Activated naive CD8-positive, alpha-beta T cell treated with anti-CD3 and anti-CD28 coated beads, Interleukin-2, amount 10 ng/mL, durations not matched to agents 7 days and 5 days (primary cell): ENCODE measurements at regions not wholly inside any gene's neighbourhood (a gene's known extent, or its start where the extent isn't known, plus 50 kb on each side); places are given as distances from the start of the nearest gene placed in this dataset.

ENCODE experiments used
- ATAC-seq: fragments of 150-1000 bp; cut with Tn5 transposase; one replicate; pipeline ENCODE4 v1.10.0; 2021; ENCODE audit warnings: low read depth, moderate library complexity
- POLR2A ChIA-PET: fragments of 350-600 bp; sonication (Branson Sonifier 250); formaldehyde crosslinking; loops from one replicate; lab custom pipeline; 2021; ENCODE audit warnings: antibody characterized with exemption; lab: Charles Lee
- DNase-seq: peaks from one replicate; pipeline ENCODE4 v3.0.0; 2021
- H3K27ac Mint-ChIP-seq: one replicate; pipeline ENCODE4 v1.8.0; 2022; ENCODE audit warnings: mild to moderate bottlenecking, mixed read lengths
- H3K27me3 Mint-ChIP-seq: one replicate; pipeline ENCODE4 v1.8.0; 2022; ENCODE audit warnings: mild to moderate bottlenecking, moderate library complexity, mixed read lengths
- H3K36me3 Mint-ChIP-seq: one replicate; pipeline ENCODE4 v1.8.0; 2021; ENCODE audit warnings: mild to moderate bottlenecking, mixed read lengths
- H3K4me1 Mint-ChIP-seq: one replicate; pipeline ENCODE4 v1.8.0; 2021; ENCODE audit warnings: mixed read lengths
- H3K4me3 Mint-ChIP-seq: one replicate; pipeline ENCODE4 v1.8.0; 2022; ENCODE audit warnings: mild to moderate bottlenecking, moderate library complexity, mixed read lengths
- H3K9me3 Mint-ChIP-seq: one replicate; pipeline ENCODE4 v1.8.0; 2021; ENCODE audit warnings: mixed read lengths

DNA sequence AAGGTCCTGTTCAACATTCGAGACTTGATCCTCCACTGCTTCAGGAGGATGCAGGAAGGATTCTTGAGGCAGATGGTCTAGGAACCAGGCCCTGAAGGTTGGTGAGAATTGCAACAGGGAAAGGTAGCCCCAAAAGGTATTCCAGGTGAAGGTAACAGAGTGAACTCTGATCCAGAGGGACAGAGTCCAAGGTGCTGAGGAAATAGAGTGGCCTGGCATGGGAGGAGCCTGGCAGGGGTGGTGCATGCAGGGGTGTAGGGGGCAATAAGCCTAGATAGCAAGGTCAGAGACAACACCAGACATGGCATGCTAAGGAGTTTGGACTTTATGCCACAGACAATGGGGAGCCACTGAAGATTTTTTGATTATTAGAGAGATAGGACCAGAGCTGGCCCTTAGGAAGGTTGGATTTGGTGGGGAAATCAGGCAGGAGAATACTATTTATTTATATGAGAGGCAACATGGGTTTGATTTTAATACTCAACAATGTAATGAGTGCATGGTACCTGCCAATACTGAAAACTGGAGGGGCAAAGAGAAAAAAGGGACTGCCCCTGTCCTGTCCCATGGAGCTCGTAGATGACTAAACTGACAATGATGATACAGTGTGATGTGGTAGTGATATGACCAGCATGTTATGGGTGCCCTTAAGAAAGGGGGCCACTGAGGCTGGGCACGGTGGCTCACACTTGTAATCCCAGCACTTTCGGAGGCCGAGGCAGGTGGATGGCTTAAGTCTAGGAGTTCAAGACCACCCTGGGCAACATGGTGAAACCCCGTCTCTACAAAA is 50.5 kb upstream of the TMED10 start:
- Mint-ChIP-seq H3K9me3 (no peaks in the 10 kb centered on the region), H3K27ac (no peak overlapping the region), H3K36me3 (no peaks in the 10 kb centered on the region), H3K4me3 (no peak overlapping the region), H3K4me1 (peaks cover 52% of the 10 kb centered on the region), H3K27me3 (peaks cover 2% of the 10 kb centered on the region)
- no peak for DNase-seq
- no peak for ATAC-seq
- POLR2A ChIA-PET: no interaction called here
